GM18502 (cell line): ENCODE measurements at regions not wholly inside any gene's neighbourhood (a gene's known extent, or its start where the extent isn't known, plus 50 kb on each side); places are given as distances from the start of the nearest gene placed in this dataset.
A peak's percentile ranks its signal among the peaks of the same experiment; 100 is the strongest.

Experiments
- ATAC-seq: cut with Tn5 transposase; IDR thresholded peaks from one replicate; pipeline ENCODE4 v1.9.1; 2021; ENCODE audit warnings: mild to moderate bottlenecking; ENCODE audit not compliant: unreplicated experiment, poor library complexity

DNA sequence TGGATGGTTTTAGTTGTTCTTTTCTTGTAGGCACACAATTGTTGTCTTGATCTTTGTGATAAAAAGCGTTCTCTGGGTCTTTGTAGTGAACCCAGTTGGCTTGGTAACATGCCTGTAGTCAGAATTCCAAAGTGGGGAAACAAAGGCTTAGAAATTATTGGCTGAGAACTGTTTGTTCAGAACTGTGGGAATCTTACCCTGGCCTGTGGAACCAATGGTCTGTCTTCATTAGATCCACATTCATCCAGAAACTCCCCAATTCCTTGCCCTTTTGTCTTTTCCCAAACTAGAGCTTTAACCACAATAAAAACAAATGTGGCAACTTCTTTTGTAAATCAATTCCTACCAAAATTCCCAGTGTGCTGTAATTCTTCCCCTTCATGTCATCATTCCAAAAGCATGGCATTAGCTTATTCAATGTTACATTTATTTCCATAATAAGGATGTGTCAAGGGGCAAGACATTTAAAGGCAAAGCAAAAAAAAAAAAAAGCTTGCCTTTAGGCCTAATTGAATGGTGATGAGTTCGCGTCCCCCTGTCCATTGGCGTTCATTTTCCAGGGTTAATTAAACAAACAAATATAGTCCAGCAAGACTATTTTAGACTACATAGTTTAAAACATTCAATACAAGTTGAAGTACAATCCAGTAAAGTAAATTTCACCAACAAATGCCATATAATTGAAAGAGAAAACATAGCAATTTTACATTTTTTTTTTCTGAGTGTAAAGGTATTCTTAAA lies 249.8 kb upstream of the ZNF608 start:
- ATAC-seq, result no peak

DNA sequence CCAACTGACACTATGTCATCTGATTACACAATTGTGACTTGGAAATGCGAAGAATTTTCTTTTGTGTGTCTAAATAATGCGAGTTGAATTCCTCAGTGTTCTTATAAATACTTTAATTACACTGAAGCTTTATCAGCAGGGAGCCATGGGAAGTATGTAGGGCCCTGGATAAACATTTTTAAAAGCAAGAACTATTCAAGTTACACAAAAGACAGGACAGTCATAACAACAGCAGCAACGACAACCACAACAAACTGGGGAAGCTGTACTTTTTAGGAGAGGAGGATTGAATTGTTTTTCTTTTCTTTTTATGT lies 250.3 kb upstream of the ZNF608 start:
- ATAC-seq, result no peak

DNA sequence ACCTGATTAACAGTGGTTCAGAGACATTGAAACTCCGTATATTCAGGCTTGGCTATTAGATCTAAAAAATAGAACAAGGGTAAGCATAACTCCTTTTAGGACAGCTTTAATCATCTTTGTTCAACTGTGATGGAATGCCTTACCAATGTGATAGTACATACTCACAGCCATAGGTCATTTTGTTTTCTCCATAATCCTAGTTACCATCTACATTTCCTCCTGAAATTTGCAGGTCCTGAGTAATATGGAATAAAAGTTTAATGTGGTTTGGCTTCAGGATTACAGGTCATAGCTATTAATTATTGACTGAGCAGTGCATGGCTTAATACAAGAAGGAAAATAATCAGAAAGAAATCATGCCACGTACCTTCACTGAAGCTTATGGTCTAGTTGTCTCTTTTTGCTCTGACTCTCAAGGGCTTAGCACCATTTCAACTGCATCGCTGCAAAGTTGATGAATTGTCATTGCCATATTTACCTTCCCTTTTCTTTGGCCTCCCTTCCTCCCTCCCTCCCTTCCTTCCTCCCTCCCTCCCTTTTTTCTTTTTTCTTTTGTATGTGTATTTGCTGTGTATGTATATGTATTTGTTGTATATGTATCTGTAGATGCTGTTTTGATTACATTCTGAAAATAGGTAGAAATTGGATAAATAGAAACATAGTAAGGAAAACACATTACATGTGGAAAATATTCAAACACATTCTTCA lies 250.9 kb upstream of the ZNF608 start:
- no peak for ATAC-seq

DNA sequence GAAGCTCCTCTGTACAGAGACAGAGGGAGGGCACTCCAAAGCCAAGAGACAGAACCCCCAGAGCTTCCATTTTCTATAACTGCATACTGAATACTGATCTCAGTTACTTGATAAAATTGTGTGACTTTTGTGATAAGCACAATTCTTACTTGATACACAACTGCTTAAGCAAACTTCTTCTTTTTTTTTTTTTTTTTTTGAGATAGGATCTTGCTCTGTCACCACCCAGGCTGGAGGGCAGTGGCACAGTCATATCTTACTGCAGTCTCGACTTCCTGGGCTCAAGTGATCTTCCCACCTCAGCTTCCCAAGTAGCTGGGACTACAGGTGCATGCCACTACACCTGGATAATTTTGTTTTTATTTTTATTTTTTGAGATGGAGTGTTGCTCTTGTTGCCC lies 252.1 kb upstream of the ZNF608 start:
- no peak for ATAC-seq

DNA sequence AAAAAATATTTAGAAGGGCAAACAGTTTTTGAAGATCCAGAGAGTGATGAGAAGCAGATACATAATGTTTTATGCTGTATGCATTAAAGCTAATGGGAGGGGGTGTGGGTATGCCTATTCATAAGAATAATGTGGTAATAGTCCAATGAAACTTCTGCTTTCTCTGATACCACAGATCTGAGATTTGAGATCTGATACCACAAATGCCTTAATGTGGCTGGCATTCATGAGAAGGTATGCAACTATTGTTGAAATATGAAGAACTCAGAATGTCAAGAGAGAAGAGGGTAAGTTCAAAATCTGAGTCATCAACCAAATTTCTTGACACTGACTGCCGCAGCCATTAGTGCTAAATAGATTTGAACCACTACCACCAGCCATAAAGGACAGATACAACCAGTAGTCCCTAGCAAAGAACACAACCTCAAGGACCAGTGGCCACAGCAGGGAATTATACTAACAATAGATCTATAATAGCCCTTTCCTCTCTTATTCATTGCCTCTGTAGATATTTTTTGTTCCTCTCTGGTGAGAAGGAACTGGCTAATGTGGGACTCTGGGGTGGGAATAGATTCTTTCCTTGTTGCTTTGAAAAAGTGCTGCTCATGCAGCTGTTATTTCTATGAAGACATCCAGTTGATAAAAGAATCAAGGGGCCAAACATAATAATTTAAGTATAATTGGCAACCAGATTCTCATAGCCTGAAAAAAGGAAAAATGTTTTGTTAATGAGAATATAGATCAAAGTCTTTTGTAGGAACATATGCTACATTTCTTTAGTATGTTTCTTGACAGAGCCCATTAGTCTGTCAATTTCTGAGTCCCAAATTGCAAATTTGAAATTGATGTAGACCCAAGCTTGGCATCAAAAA lies 256.5 kb upstream of the ZNF608 start:
- ATAC-seq, result peak; percentile 40

DNA sequence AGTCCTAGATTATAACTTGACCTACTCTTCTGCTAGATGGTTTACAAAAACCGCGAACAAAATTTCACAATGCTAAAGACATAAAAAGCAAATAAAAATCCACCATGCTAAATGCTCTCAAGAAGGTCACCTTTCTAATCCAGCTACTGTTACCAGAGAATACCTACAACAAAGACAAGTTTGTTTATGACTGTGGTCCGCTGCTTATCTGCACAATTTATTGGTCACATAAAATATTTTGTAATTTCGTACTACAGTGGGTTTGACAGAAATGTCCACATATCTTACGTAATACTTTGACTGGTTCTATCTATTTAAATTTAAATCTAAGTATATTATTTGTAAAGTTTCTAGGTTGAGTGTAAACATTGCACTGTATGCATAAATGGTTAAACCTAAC lies 257.6 kb upstream of the ZNF608 start:
- ATAC-seq, result no peak

DNA sequence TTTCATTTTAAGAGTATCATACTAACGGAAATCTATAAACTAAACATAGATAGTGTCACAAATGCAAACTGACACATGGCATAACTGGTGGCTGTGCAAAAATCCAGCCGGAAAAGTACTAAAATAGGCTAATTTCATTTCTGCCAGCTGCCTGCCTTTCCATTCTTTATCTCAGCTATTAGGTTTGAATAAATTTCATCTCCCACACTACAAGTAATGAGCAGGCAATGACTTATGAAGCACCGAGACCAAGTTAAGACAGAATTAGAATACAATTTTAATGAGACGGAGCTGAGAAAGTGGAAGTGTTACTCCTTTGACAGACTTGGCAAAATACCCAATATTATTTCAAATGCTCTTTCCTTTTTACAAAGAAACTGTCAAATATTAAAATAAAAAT lies 258.8 kb upstream of the ZNF608 start:
- ATAC-seq, result no peak

DNA sequence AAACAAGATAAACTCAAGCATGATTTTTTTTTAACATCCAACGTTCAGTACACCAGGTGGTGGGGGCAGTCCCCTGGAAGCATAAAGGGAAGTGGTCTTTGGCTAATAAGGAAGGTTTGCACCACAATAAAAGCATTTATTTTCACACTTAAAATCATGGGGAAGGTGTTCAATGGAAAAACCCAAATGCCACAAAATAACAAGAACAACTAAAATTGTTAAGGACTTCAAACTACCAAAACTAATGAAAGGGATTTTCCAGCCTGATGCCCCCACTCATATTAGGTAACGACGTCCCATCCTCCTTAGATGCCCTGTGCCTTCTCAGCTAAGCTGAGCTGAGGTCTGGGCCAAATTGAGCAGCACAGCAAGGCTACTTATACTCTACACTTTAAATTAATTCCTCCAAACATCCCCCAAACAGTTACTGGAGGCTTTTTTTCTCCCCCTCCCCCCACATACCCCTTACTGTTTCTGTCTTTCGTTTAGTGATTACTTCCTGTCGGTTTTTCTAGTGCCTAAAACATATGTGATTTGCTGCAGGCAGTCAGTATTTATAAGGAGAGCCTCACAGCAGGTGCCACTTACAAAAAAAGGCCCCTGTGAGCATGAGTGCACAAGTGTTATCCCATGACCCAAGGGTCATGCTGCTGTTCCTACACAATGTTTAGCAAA lies 259.7 kb upstream of the ZNF608 start:
- peak; percentile 70 for ATAC-seq

DNA sequence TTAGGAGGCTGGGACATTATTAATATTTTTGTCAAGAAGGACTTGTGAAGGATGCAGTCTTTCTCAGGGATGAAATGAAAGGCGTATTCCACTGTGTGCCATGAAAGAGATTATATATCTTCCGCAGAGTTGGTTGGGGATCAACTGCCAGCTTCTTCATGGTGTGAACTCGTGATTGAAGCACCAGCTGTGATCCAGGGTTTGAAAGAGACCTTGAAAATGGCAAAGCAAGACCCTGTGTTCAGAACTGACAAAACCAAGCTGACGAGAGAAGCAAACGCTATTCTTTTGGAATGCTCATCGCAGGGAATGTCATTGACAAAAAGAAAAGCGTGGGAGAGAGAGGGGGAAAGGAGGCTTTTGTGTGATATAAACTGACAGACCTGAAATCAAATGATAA lies 263.9 kb upstream of the ZNF608 start:
- ATAC-seq, result no peak

DNA sequence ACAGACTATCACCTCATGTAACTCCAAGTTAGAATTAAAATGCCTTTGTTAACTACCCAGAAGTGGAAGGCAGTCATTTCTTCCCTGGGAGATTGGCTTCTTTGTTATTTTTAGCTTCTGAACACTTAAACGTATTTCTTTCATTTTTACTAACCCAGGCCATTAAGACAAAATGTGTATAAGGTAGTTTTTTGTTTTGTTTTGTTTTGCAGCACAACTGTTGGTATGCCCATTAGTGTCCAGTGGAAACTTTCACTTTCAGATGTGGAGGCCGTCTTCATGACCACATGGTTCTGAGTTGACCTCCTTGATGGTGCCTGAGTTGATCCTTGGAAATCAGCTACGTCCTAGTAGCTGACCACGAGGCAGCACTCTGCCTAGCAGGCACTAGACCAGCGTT lies 264.6 kb upstream of the ZNF608 start:
- ATAC-seq, result peak; percentile 42

DNA sequence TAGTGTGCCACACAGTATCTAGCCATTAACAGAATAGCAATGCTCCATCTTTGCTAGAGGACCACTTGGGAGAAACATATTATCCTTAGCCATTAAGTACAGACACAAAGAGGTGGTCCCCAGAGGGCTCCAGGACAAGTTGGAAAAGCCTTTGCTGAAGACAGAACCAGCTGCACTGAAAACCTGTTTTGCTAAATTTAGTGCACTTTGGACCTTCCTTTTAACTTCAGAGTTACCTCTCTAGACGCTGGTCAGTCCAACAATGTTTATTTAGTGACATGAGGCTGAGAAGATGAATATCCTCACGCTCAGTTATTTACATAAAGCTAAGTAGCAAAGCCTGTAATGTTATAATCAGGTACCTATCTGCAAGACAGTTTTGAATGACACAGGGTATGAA lies 265.0 kb upstream of the ZNF608 start:
- peak; percentile 15 for ATAC-seq

DNA sequence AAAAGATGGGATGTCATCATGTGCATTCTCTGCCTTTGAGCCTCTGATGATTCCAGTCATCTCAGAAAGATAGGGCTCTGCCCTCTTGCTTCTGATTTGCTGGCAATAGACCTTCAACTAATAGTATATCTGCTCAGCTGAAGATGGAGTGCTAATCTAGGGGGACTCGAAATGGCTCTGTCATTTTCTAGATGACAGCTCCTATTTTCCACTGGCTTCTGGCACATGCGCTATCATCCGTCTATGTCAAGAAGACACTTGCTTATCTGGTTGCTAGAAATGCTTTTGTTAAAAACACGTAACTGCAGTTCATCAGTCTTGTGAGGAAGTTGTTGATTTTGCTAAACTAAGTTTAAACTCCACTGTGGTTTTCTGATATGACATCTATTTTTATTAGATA lies 265.5 kb upstream of the ZNF608 start:
- ATAC-seq, result no peak

DNA sequence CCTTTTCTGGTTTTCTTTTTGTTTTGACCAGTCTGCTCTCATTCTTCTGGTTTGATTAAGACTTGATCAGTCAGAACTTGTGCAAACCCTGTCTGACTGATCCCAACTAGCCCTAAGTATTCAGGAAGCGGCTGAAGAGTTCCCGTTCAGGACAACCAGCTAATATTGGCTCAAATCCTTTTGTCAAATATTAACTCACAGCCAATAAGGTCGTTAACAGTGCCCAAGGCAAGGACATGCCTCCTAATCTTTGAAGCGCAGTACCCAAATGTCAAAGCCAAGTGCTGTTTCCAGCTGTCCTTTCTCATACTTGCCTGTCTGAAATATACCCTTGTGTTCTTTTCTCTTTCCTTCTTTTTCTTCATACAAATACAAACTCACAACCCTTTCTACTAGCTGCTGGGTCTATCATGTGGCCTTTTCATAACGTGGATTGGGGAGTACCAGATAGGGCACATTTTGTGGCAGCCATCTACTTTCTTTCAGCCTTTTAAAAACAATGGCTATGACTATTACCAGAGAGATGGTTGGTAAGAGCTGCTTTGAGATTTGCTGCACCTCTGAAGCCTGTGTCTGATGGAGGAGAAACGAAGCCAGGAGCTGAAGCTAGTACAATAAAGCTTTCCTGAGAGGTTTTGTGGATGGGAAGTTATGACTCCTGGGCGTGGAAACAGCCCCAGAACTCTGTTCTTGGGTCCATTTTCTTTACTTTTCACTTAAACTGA lies 266.4 kb upstream of the ZNF608 start:
- no peak for ATAC-seq

DNA sequence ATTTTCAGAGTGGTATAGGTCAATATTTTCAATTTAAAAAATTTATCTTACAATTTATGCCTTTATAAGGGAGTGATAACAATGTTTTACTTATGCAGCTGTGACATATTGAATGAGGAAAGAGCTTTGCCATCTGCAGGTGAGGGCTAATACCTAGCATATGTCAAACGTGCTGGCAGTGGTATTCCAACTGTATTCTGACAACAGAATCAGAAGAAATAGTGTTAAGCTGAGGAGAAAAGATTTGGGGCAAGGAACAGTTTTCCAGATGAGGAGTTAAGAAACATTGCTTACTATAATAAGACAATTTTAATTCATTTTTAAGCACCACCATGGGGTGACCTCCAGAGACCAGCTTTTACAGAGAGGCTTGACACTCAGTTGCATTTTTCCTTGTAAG lies 267.8 kb upstream of the ZNF608 start:
- no peak for ATAC-seq

DNA sequence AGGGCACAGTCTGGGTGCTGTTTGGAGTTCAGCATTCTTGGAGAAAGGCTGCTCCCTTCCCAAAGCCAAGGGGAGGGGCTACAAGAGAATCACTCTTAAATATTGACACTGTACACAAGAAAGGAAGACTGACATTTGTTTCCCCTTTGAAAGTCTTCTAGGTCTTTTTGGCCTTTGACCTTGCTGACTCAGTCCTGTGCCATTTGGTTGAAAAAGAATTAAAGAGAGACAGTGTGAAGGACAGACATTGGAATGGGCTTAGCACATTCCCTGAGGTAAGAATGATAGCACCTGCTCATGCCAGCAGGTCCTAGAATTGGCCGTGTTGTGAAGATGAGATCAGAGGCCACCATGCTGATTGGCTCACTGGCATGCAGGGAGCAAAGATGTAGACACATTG lies 271.4 kb upstream of the ZNF608 start:
- ATAC-seq, result no peak

DNA sequence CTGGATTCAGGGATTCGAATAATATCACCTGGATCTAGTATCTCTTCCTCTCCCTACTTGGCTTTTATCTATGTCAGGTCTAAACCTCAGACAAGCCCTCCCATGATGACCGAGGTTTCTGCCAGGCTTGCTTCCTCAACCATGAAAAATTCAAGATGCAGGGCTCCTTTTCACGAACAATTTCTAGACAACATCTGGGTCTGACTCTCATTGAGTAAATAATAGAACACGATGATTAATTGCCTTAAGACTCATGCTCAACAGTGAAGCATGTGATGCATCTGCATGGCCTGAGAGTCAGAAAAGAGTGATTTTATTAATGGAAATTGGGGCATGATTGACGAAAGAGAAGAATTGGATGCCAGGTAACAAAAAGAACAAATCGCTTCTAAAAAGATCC lies 277.2 kb upstream of the ZNF608 start:
- ATAC-seq, result no peak

DNA sequence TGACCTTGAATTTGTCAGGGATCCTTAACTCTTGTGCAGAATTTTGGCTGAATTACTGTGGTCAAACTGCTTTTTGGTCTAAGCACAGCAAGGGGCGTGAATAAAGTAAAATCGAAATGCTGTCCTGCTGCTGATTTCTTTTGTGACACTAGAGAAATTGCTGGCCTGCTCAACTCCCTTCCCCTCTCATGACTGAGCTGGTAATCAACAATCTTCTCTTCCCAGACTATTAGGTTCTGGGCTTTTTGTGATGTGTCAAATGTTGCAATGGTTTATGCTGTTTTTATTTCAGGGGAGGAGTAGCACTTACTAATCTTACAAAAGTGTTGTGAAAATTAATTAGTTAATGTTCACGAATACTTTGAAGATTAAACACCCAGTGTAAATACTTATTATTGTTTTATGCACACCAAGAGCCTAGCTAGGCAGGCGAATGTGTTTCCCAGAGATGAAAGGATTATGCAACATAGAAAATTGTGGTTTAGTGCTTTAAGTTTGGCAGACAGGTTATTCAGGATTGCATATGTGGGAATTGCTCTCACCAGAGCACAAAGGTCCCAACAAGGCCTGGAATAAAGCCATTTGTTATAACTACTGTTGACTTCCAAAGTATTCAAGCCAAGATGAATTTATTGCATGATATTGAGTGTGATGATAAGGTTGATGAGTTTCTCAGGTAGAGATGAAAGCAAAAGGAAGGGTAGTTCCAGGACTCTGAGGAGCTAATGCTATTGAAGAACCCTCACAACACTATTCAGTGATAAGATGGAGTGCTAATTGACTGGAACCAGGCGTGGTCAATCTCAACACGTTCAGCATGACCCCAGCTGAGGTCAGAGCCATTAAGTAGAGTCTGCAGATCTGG lies 280.7 kb upstream of the ZNF608 start:
- ATAC-seq, result no peak

DNA sequence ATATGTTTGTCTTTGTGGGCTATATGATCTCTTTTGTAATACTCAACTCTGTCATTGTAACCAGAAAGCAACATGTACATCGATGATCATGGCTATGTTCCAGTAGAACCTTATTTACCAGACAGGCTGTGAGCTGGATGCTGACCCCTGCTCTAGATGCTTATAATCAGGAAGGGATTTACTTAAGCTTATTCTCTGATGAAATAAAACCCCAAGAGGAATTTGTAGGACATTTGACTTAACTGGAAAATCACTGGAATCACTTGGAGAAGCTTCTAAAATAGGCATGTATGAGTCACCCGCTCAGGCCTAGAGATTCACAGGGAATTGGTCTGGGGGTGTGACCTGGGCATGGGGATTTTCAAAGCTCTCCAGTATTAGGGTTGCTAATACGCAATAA lies 285.8 kb upstream of the ZNF608 start:
- ATAC-seq, result no peak

DNA sequence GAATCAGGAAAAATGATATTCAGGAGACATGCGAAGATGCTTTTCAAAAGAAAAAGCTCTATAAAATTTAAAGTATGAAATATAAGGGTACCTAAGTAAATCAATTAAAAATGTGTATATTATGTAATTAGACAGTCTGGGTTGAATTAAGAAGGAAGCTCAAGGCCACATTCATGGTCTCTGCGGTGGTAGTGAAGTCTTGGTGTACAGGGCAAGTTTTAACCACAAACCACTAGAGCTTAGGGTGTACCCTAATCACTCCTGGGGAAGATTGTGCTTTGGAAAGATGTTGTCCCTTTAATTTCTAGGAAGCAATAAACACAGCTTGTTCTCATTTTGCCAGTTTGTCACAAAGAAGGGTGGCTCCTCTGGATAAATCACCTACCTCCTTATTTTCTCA lies 287.2 kb upstream of the ZNF608 start:
- ATAC-seq, result no peak
